ENCODE measurements at regions not wholly inside any gene's neighbourhood (a gene's known extent, or its start where the extent isn't known, plus 50 kb on each side); places are given as distances from the start of the nearest gene placed in this dataset.
"Not testable (repeated sequence)": the region's sequence is repeated elsewhere in the genome, so short reads cannot be mapped to it uniquely, and the experiment has no call there.

DNA sequence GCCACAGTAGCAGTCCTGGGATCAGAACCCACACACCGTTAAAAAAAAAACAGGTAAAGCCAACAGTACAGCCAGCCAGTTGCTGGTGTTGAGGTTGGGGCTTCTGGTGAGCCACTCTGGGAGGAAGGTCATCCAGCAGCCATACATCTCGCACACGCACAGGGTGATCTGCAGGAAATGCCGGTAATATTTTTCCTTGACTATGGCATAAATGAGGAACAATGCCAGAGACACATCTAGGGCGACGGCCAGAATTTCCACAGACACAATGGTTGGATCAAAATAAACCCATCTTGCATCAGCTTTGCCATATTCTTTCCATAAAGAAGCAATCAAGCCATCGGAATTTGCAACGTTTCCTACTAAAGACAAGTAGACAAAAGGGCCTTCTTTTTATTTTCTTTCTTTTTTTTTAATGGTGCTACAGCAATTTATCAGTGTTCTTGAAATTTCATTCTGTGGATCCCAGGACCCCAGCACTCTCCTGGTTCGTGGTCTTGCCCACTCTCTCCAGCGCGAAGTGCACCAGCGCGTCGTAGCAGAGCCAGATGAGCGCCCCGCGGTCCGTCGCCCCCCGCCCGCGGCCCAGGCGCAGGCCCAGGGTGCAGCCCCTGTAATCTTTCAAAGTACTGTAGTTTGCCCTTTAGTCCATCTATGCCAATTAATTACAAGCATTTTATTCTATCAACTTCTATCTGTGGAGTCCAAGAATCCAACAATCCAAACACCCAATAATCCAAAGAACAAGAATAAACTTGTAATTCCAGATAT, 861.0 kb downstream of the CDH11 start:
- TF ChIP-seq POLR2AphosphoS5 (IDR thresholded peaks at IDR 0.05; ENCODE audit: insufficient read depth in 1 of 2, low read depth in 1 of 2); CTCF (IDR thresholded peaks at IDR 0.05): not testable (repeated sequence)

Data from vagina (tissue), 2 donors.